Thyroid gland (tissue), 4 donors: ENCODE measurements at regions not wholly inside any gene's neighbourhood (a gene's known extent, or its start where the extent isn't known, plus 50 kb on each side); places are given as distances from the start of the nearest gene placed in this dataset.

Experiments used
- DNase-seq, 2 donors: peaks; one replicate each; pipeline ENCODE4 v3.0.0-alpha.2; 2019
- H3K27ac ChIP-seq, 3 donors: fragments of 200-600 bp; sonication (generic); 1 replicate in 2 of 3; 2 replicates in 1 of 3; pipeline ENCODE4 v1.5.1; 2016 to 2019; ENCODE audit warnings: mild to moderate bottlenecking in 1 of 3, moderate library complexity in 1 of 3
- H3K27me3 ChIP-seq: fragments of 200-600 bp; sonication (generic); one replicate; pipeline ENCODE4 v1.5.1; 2019
- H3K36me3 ChIP-seq, 2 donors: fragments of 200-600 bp; sonication (generic); one replicate each; pipeline ENCODE4 v1.5.1; 2016 to 2019
- H3K4me1 ChIP-seq, 2 donors: fragments of 200-600 bp; sonication (generic); one replicate each; pipeline ENCODE4 v1.5.1; 2017 to 2019
- H3K4me3 ChIP-seq, 3 donors: fragments of 200-600 bp; sonication (generic); replicated peaks in 1 of 3; 1 replicate in 2 of 3; 2 replicates in 1 of 3; pipeline ENCODE4 v1.5.1; 2016; ENCODE audit warnings: mild to moderate bottlenecking in 1 of 3
- H3K9me3 ChIP-seq: fragments of 200-600 bp; sonication (generic); one replicate; pipeline ENCODE4 v1.5.1; 2017
- POLR2A ChIP-seq, 2 donors: fragments of 450-650 bp; IDR thresholded peaks; one replicate each; pipeline ENCODE4 v1.6.1; 2017; ENCODE audit warnings: antibody characterized with exemption in 2 of 2, mild to moderate bottlenecking in 2 of 2, moderate library complexity in 1 of 2
- WGBS, 2 donors: methylation state at CpG; one replicate each; pipeline ENCODE4 v1.1.5; 2017; 5-methylcytosine and 5-hydroxymethylcytosine counted together
- intact Hi-C: fragments of 100-400 bp; cut with DNase I; formaldehyde crosslinking; loops from one replicate; pipeline ENCODE4 v1.15.1; 2023
- TF ChIP-seq, protein P1 (sequence below), 6 experiments: fragments of 200-600 bp in 3 of 6; fragments of 450-650 bp in 3 of 6; sonication (generic) in 3 of 6; IDR thresholded peaks; one replicate each; pipeline ENCODE4 v1.5.1; 2016 to 2019; ENCODE audit warnings: antibody characterized with exemption in 6 of 6, mild to moderate bottlenecking in 2 of 6, inconsistent platforms in 1 of 6, moderate library complexity in 1 of 6

DNA sequence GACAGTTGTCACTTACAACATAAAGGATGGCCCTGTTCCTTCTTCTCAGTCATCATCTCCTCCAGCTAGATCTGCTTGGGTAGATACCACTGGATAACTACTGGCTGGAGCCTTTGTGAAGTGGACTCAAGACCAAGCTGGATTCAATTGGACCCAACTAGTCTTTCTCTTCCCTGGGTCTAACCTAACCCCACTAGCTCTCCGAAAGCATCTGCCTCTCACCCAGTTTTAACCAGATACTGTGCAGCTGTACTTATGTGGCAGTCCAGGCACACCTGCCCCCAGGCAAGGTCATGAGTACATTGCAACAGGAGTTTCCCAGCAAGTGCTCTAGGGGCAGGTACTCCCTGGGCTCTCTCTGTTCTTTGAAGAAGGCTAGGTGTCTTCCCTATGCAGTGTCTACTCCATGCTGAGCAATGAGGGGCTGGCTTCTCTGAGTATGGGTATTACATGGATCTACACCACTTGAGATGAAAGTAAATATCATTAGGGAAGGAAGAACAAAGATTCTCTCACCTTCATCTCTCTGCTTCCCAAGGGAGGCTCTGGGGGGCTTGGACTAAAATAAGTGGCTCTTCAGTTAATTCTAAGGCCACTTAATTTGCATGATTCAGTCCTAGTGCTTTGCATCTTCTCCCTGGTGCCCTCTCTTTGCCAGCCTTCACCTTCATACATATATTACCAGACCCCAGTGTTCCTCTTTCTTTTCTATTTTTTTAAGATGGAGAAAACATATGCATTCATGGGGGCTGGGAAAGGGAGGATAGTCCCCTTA is 236.1 kb downstream of the NXPE2 start:
- Histone ChIP-seq H3K27me3 (no peaks in the 10 kb centered on the region), H3K36me3 (no peaks in the 10 kb centered on the region), H3K4me3 (no peak overlapping the region), H3K9me3 (no peaks in the 10 kb centered on the region), H3K4me1 (peaks cover 7 to 17% of the 10 kb centered on the region in 2 donors), H3K27ac (no peak overlapping the region)
- DNase-seq: no peak
- WGBS, 2 donors: 100% methylated on average over 1 of the region's 1 CpG
- intact Hi-C loops: no loop called here
- TF ChIP-seq, protein P1, sequence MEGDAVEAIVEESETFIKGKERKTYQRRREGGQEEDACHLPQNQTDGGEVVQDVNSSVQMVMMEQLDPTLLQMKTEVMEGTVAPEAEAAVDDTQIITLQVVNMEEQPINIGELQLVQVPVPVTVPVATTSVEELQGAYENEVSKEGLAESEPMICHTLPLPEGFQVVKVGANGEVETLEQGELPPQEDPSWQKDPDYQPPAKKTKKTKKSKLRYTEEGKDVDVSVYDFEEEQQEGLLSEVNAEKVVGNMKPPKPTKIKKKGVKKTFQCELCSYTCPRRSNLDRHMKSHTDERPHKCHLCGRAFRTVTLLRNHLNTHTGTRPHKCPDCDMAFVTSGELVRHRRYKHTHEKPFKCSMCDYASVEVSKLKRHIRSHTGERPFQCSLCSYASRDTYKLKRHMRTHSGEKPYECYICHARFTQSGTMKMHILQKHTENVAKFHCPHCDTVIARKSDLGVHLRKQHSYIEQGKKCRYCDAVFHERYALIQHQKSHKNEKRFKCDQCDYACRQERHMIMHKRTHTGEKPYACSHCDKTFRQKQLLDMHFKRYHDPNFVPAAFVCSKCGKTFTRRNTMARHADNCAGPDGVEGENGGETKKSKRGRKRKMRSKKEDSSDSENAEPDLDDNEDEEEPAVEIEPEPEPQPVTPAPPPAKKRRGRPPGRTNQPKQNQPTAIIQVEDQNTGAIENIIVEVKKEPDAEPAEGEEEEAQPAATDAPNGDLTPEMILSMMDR (IDR thresholded peaks at IDR 0.05): no peak
- no peak for TF ChIP-seq POLR2A (IDR thresholded peaks at IDR 0.05)

DNA sequence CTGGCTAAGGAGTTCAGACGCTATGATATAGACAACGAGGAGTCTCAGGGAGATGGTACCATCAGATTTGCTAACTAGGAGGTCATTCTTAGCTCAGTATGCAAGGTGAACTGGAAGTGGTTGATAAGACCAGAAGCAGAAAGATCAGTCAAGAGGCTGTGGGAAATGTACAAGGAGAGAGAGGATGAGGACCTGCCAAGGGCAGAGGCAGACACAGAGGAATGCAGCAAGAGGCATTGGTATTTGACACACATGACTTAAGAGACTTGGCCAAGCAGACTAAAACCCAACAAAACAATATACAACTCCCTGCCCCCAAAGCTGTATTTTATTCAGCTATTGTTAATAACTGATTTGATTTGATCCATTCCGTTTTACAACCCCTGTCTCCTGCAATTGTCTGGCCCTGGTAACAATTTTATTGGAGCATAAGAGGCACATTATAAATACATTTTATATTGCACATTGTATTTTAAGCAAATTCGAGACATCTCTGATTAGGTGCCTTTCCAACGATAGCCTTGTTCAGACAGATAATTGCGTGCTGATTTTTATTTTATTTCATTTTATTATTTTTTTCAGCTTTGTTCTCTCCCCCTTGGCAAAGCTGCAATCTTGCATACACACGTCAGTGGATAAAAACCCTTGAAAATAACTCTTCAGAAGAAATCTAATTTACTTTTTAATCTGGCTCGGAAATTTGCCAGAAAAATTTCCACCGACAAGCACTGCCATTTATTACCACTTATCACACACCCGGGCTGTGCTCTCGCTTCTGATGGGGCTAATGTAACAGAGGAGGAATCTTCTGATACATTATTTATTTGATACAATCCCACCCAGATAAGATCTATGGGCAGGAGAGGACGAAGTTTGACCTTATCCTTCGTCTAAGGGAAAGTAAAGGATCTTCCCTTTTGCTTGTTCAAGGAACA is 237.8 kb downstream of the NXPE2 start:
- Histone ChIP-seq H3K36me3 (no peaks in the 10 kb centered on the region), H3K27me3 (no peaks in the 10 kb centered on the region), H3K4me3 (no peak overlapping the region), H3K4me1 (peaks cover 7 to 17% of the 10 kb centered on the region in 2 donors), H3K9me3 (no peaks in the 10 kb centered on the region), H3K27ac (peak overlapping the region in 2 of 3 donors; percentile 8 to 47)
- WGBS, 2 donors: 62 to 68% methylated on average over 13 of the region's 13 CpGs
- no peak for TF ChIP-seq POLR2A (IDR thresholded peaks at IDR 0.05)
- TF ChIP-seq, protein P1 (IDR thresholded peaks at IDR 0.05): no peak
- intact Hi-C loops: no loop called here
- DNase-seq: peak; percentile 46 to 60

DNA sequence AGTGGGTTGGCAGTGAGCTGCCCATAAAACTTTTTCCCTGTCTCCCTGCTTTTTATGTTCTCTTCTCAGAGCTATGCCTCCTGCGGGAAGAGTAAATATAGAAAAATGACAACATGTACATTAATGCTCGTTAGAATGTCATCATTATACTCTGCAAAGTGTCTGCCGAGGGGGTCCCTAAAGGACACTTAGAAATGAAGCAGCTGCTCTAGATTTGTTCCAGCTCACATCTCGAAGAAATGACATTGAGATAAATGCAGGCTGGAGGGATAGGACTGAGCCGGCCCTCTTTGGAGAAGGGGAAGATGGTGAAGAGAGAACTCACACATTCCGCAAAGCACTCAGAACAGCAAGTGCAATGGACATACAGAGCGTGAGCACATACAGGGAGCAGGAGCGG is 240.0 kb downstream of the NXPE2 start:
- no peaks in the 10 kb centered on the region for H3K9me3 ChIP-seq
- H3K27me3 ChIP-seq: no peaks in the 10 kb centered on the region
- TF ChIP-seq, protein P1 (IDR thresholded peaks at IDR 0.05): no peak
- TF ChIP-seq POLR2A (IDR thresholded peaks at IDR 0.05): no peak
- H3K27ac ChIP-seq: no peak overlapping the region
- H3K36me3 ChIP-seq: no peaks in the 10 kb centered on the region
- H3K4me3 ChIP-seq: no peak overlapping the region
- intact Hi-C loops: no loop called here
- DNase-seq: no peak
- peaks cover 7 to 17% of the 10 kb centered on the region in 2 donors for H3K4me1 ChIP-seq
- 76 to 82% methylated on average over 8 of the region's 8 CpGs for WGBS, 2 donors

DNA sequence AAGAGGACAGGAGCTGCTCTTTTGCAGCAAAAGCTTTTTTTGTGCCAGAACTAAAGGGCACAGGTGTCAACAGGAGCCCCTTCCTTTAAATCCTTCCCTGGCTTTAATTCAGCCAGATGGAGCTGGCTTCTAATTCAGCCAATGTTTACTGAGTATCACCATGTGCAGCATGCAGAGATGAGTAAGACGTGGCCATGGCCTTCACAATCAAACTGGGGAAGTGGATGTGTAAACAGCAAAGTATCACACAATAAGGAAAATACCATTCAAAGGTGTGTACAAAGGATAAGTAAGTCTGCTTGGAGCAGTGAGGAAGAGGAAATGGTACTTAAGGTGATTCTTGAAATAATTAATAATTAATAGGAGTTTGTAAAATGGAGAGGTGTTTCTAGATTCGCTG is 243.4 kb downstream of the NXPE2 start:
- no peak for DNase-seq
- 85 to 88% methylated on average over 2 of the region's 2 CpGs for WGBS, 2 donors
- H3K27me3 ChIP-seq: no peaks in the 10 kb centered on the region
- no peaks in the 10 kb centered on the region for H3K9me3 ChIP-seq
- H3K4me1 ChIP-seq: peaks cover 0 to 1% of the 10 kb centered on the region in 2 donors
- intact Hi-C loops: no loop called here
- H3K36me3 ChIP-seq: no peaks in the 10 kb centered on the region
- no peak overlapping the region for H3K4me3 ChIP-seq
- TF ChIP-seq, protein P1 (IDR thresholded peaks at IDR 0.05): no peak
- no peak for TF ChIP-seq POLR2A (IDR thresholded peaks at IDR 0.05)
- H3K27ac ChIP-seq: no peak overlapping the region

DNA sequence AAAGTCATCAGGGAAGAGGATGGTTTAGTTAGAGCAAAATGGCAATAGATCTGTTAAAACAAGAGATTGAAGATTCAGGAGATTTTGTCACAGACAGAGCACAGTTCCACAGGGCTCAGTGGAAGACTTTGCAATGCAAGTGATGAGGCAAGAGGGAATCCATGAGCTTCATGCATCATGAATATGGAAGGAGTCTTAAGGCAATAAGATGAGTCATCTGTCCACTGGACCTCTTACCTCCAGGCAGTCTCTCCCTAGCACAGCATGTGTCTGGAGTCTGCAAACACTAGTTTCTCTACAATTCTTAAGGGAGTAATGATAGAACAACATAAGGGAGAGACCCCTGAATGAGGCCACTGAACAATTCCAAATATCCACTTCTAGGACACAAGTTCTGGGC is 245.7 kb downstream of the NXPE2 start:
- Histone ChIP-seq H3K4me1 (no peaks in the 10 kb centered on the region), H3K9me3 (no peaks in the 10 kb centered on the region), H3K27me3 (no peaks in the 10 kb centered on the region), H3K27ac (no peak overlapping the region), H3K36me3 (no peaks in the 10 kb centered on the region), H3K4me3 (no peak overlapping the region)
- intact Hi-C loops: no loop called here
- DNase-seq: no peak
- no peak for TF ChIP-seq POLR2A (IDR thresholded peaks at IDR 0.05)
- TF ChIP-seq, protein P1 (IDR thresholded peaks at IDR 0.05): no peak
